ENCODE measurements at regions not wholly inside any gene's neighbourhood (a gene's known extent, or its start where the extent isn't known, plus 50 kb on each side); places are given as distances from the start of the nearest gene placed in this dataset.

- no peak for DNase-seq
- CTCF ChIA-PET: interaction anchor here (1.0 kb wide), 1 partner anchor 11 kb away, joined by 3 read pairs; no protein-coding TSS in a partner anchor
- H3K9me3 ChIP-seq (ENCODE audit: control extremely low read depth in 1 of 5, control insufficient read depth in 4 of 5, insufficient read depth in 2 of 5, low read depth in 1 of 5, low read length in 4 of 5): no peaks in the 10 kb centered on the region
- no peak overlapping the region for H3K4me3 ChIP-seq (ENCODE audit: control insufficient read depth in 1 of 7, extremely low read depth in 1 of 7, insufficient read depth in 4 of 7, low read depth in 2 of 7, low read length in 6 of 7)
- H3K36me3 ChIP-seq (ENCODE audit: control insufficient read depth in 4 of 4, insufficient read depth in 4 of 4, low read length in 3 of 4): no peaks in the 10 kb centered on the region
- 94% methylated on average over 2 of the region's 5 CpGs for WGBS (ENCODE audit: insufficient coverage)
- H3K27ac ChIP-seq (ENCODE audit: insufficient read depth in 1 of 2, low read depth in 1 of 2, low read length in 2 of 2, poor library complexity in 1 of 2, severe bottlenecking in 2 of 2): no peak overlapping the region
- no peaks in the 10 kb centered on the region for H3K27me3 ChIP-seq (replicated peaks in 2 of 5; ENCODE audit: control insufficient read depth in 4 of 5, insufficient read depth in 5 of 5, low read length in 4 of 5)
- H3K4me1 ChIP-seq (ENCODE audit: control extremely low read depth in 1 of 4, control insufficient read depth in 4 of 4, insufficient read depth in 4 of 4, low read length in 3 of 4): no peaks in the 10 kb centered on the region
- POLR2A ChIA-PET: no interaction called here
Measured at GRCh38 chr2:64289251-64289650, 145.0 kb upstream of the PELI1 start.

- no peaks in the 10 kb centered on the region for H3K27me3 ChIP-seq (replicated peaks in 2 of 5; ENCODE audit: control insufficient read depth in 4 of 5, insufficient read depth in 5 of 5, low read length in 4 of 5)
- H3K4me3 ChIP-seq (ENCODE audit: control insufficient read depth in 1 of 7, extremely low read depth in 1 of 7, insufficient read depth in 4 of 7, low read depth in 2 of 7, low read length in 6 of 7): no peak overlapping the region
- no peaks in the 10 kb centered on the region for H3K9me3 ChIP-seq (ENCODE audit: control extremely low read depth in 1 of 5, control insufficient read depth in 4 of 5, insufficient read depth in 2 of 5, low read depth in 1 of 5, low read length in 4 of 5)
- ChIA-PET CTCF (interaction anchor here (1.0 kb wide), 1 partner anchor 11 kb away, joined by 3 read pairs; no protein-coding TSS in a partner anchor), POLR2A (no interaction called here)
- 100% methylated on average over 1 of the region's 1 CpG for WGBS (ENCODE audit: insufficient coverage)
- H3K4me1 ChIP-seq (ENCODE audit: control extremely low read depth in 1 of 4, control insufficient read depth in 4 of 4, insufficient read depth in 4 of 4, low read length in 3 of 4): no peaks in the 10 kb centered on the region
- no peak overlapping the region for H3K27ac ChIP-seq (ENCODE audit: insufficient read depth in 1 of 2, low read depth in 1 of 2, low read length in 2 of 2, poor library complexity in 1 of 2, severe bottlenecking in 2 of 2)
- no peak for DNase-seq
- no peaks in the 10 kb centered on the region for H3K36me3 ChIP-seq (ENCODE audit: control insufficient read depth in 4 of 4, insufficient read depth in 4 of 4, low read length in 3 of 4)
Measured at GRCh38 chr2:64289737-64290136, 145.5 kb upstream of the PELI1 start.

- H3K4me3 ChIP-seq (ENCODE audit: control insufficient read depth in 1 of 7, extremely low read depth in 1 of 7, insufficient read depth in 4 of 7, low read depth in 2 of 7, low read length in 6 of 7): no peak overlapping the region
- 83% methylated on average over 1 of the region's 1 CpG for WGBS (ENCODE audit: insufficient coverage)
- no peaks in the 10 kb centered on the region for H3K27me3 ChIP-seq (replicated peaks in 2 of 5; ENCODE audit: control insufficient read depth in 4 of 5, insufficient read depth in 5 of 5, low read length in 4 of 5)
- ChIA-PET CTCF (interaction anchor here (1.0 to 1.4 kb wide), 2 partner anchors 40 to 242 kb away, joined by 3 read pairs; no protein-coding TSS in a partner anchor), POLR2A (no interaction called here)
- no peaks in the 10 kb centered on the region for H3K9me3 ChIP-seq (ENCODE audit: control extremely low read depth in 1 of 5, control insufficient read depth in 4 of 5, insufficient read depth in 2 of 5, low read depth in 1 of 5, low read length in 4 of 5)
- no peak overlapping the region for H3K27ac ChIP-seq (ENCODE audit: insufficient read depth in 1 of 2, low read depth in 1 of 2, low read length in 2 of 2, poor library complexity in 1 of 2, severe bottlenecking in 2 of 2)
- H3K36me3 ChIP-seq (ENCODE audit: control insufficient read depth in 4 of 4, insufficient read depth in 4 of 4, low read length in 3 of 4): no peaks in the 10 kb centered on the region
- H3K4me1 ChIP-seq (ENCODE audit: control extremely low read depth in 1 of 4, control insufficient read depth in 4 of 4, insufficient read depth in 4 of 4, low read length in 3 of 4): peaks cover 0 to 5% (median 0%) of the 10 kb centered on the region in 4 experiments
- DNase-seq: no peak
Measured at GRCh38 chr2:64291181-64291580, 147.0 kb upstream of the PELI1 start.

GRCh38 chr2:64295326-64296139, 151.3 kb upstream of the PELI1 start:
- Histone ChIP-seq H3K27me3 (replicated peaks in 2 of 5; ENCODE audit: control insufficient read depth in 4 of 5, insufficient read depth in 5 of 5, low read length in 4 of 5) (no peaks in the 10 kb centered on the region), H3K4me3 (ENCODE audit: control insufficient read depth in 1 of 7, extremely low read depth in 1 of 7, insufficient read depth in 4 of 7, low read depth in 2 of 7, low read length in 6 of 7) (no peak overlapping the region), H3K27ac (ENCODE audit: insufficient read depth in 1 of 2, low read depth in 1 of 2, low read length in 2 of 2, poor library complexity in 1 of 2, severe bottlenecking in 2 of 2) (no peak overlapping the region), H3K9me3 (ENCODE audit: control extremely low read depth in 1 of 5, control insufficient read depth in 4 of 5, insufficient read depth in 2 of 5, low read depth in 1 of 5, low read length in 4 of 5) (no peaks in the 10 kb centered on the region), H3K4me1 (ENCODE audit: control extremely low read depth in 1 of 4, control insufficient read depth in 4 of 4, insufficient read depth in 4 of 4, low read length in 3 of 4) (peaks cover 0 to 5% (median 0%) of the 10 kb centered on the region in 4 experiments), H3K36me3 (ENCODE audit: control insufficient read depth in 4 of 4, insufficient read depth in 4 of 4, low read length in 3 of 4) (no peaks in the 10 kb centered on the region)
- ChIA-PET POLR2A (no interaction called here), CTCF (interaction anchor here (0.6 to 2.0 kb wide), 3 partner anchors 16 to 32 kb away, joined by 3 to 5 read pairs (median 5); no protein-coding TSS in a partner anchor)
- 76% methylated on average over 3 of the region's 5 CpGs for WGBS (ENCODE audit: insufficient coverage)
- DNase-seq: no peak

GRCh38 chr2:64296140-64296480, 151.9 kb upstream of the PELI1 start:
- Histone ChIP-seq H3K9me3 (ENCODE audit: control extremely low read depth in 1 of 5, control insufficient read depth in 4 of 5, insufficient read depth in 2 of 5, low read depth in 1 of 5, low read length in 4 of 5) (no peaks in the 10 kb centered on the region), H3K4me1 (ENCODE audit: control extremely low read depth in 1 of 4, control insufficient read depth in 4 of 4, insufficient read depth in 4 of 4, low read length in 3 of 4) (peaks cover 0 to 5% (median 0%) of the 10 kb centered on the region in 4 experiments), H3K27me3 (replicated peaks in 2 of 5; ENCODE audit: control insufficient read depth in 4 of 5, insufficient read depth in 5 of 5, low read length in 4 of 5) (no peaks in the 10 kb centered on the region), H3K36me3 (ENCODE audit: control insufficient read depth in 4 of 4, insufficient read depth in 4 of 4, low read length in 3 of 4) (no peaks in the 10 kb centered on the region), H3K4me3 (ENCODE audit: control insufficient read depth in 1 of 7, extremely low read depth in 1 of 7, insufficient read depth in 4 of 7, low read depth in 2 of 7, low read length in 6 of 7) (no peak overlapping the region), H3K27ac (ENCODE audit: insufficient read depth in 1 of 2, low read depth in 1 of 2, low read length in 2 of 2, poor library complexity in 1 of 2, severe bottlenecking in 2 of 2) (no peak overlapping the region)
- 86% methylated on average over 1 of the region's 4 CpGs for WGBS (ENCODE audit: insufficient coverage)
- POLR2A ChIA-PET: no interaction called here
- CTCF ChIA-PET: interaction anchor here (0.6 to 2.0 kb wide), 3 partner anchors 16 to 31 kb away, joined by 3 to 5 read pairs (median 5); no protein-coding TSS in a partner anchor
- DNase-seq: peak in 2 of 3 donors; percentile 33 to 55

GRCh38 chr2:64296695-64297346, 152.6 kb upstream of the PELI1 start:
- ChIA-PET CTCF (interaction anchor here (1.8 to 2.0 kb wide), 2 partner anchors 15 to 30 kb away, joined by 5 read pairs; no protein-coding TSS in a partner anchor), POLR2A (no interaction called here)
- no peak overlapping the region for H3K27ac ChIP-seq (ENCODE audit: insufficient read depth in 1 of 2, low read depth in 1 of 2, low read length in 2 of 2, poor library complexity in 1 of 2, severe bottlenecking in 2 of 2)
- H3K4me1 ChIP-seq (ENCODE audit: control extremely low read depth in 1 of 4, control insufficient read depth in 4 of 4, insufficient read depth in 4 of 4, low read length in 3 of 4): peaks cover 0 to 5% (median 0%) of the 10 kb centered on the region in 4 experiments
- no peaks in the 10 kb centered on the region for H3K9me3 ChIP-seq (ENCODE audit: control extremely low read depth in 1 of 5, control insufficient read depth in 4 of 5, insufficient read depth in 2 of 5, low read depth in 1 of 5, low read length in 4 of 5)
- WGBS (ENCODE audit: insufficient coverage): 89% methylated on average over 3 of the region's 8 CpGs
- DNase-seq: peak in 2 of 3 donors; percentile 26 to 31
- H3K36me3 ChIP-seq (ENCODE audit: control insufficient read depth in 4 of 4, insufficient read depth in 4 of 4, low read length in 3 of 4): no peaks in the 10 kb centered on the region
- H3K27me3 ChIP-seq (replicated peaks in 2 of 5; ENCODE audit: control insufficient read depth in 4 of 5, insufficient read depth in 5 of 5, low read length in 4 of 5): no peaks in the 10 kb centered on the region
- H3K4me3 ChIP-seq (ENCODE audit: control insufficient read depth in 1 of 7, extremely low read depth in 1 of 7, insufficient read depth in 4 of 7, low read depth in 2 of 7, low read length in 6 of 7): no peak overlapping the region

- H3K27me3 ChIP-seq (replicated peaks in 2 of 5; ENCODE audit: control insufficient read depth in 4 of 5, insufficient read depth in 5 of 5, low read length in 4 of 5): no peaks in the 10 kb centered on the region
- WGBS (ENCODE audit: insufficient coverage): 14% methylated on average over 1 of the region's 2 CpGs
- ChIA-PET POLR2A (no interaction called here), CTCF (interaction anchor here (1.0 to 1.8 kb wide), 4 partner anchors 20 to 33 kb away, joined by 3 to 5 read pairs (median 4); no protein-coding TSS in a partner anchor)
- no peak overlapping the region for H3K4me3 ChIP-seq (ENCODE audit: control insufficient read depth in 1 of 7, extremely low read depth in 1 of 7, insufficient read depth in 4 of 7, low read depth in 2 of 7, low read length in 6 of 7)
- no peaks in the 10 kb centered on the region for H3K36me3 ChIP-seq (ENCODE audit: control insufficient read depth in 4 of 4, insufficient read depth in 4 of 4, low read length in 3 of 4)
- no peak overlapping the region for H3K27ac ChIP-seq (ENCODE audit: insufficient read depth in 1 of 2, low read depth in 1 of 2, low read length in 2 of 2, poor library complexity in 1 of 2, severe bottlenecking in 2 of 2)
- DNase-seq: peak in 2 of 3 donors; percentile 16 to 44
- no peaks in the 10 kb centered on the region for H3K9me3 ChIP-seq (ENCODE audit: control extremely low read depth in 1 of 5, control insufficient read depth in 4 of 5, insufficient read depth in 2 of 5, low read depth in 1 of 5, low read length in 4 of 5)
- peaks cover 0 to 5% (median 0%) of the 10 kb centered on the region in 4 experiments for H3K4me1 ChIP-seq (ENCODE audit: control extremely low read depth in 1 of 4, control insufficient read depth in 4 of 4, insufficient read depth in 4 of 4, low read length in 3 of 4)
Measured at GRCh38 chr2:64298161-64298560, 153.9 kb upstream of the PELI1 start.

Data from common myeloid progenitor, CD34-positive (primary cell).